Natural killer cell (primary cell): ENCODE measurements at regions not wholly inside any gene's neighbourhood (a gene's known extent, or its start where the extent isn't known, plus 50 kb on each side); places are given as distances from the start of the nearest gene placed in this dataset.

ENCODE experiments used
- ATAC-seq, 3 donors: fragments of 150-1000 bp in 2 of 3; fragments of 200-7000 bp in 1 of 3; cut with Tn5 transposase; 1 replicate in 1 of 3; 2 replicates in 2 of 3; pipeline ENCODE4 v1.10.0; 2021; ENCODE audit warnings: mild to moderate bottlenecking in 2 of 3, moderate library complexity in 2 of 3
- DNase-seq, 2 donors: peaks; one replicate each; pipeline versions ENCODE4 v3.0.0 to v3.0.0-alpha.2; 2013 to 2021; ENCODE audit warnings: mixed read lengths in 1 of 2
- H3K27ac ChIP-seq: one replicate; pipeline ENCODE4 v1.5.1; 2013; ENCODE audit warnings: mild to moderate bottlenecking, low read length
- H3K27me3 ChIP-seq: one replicate; pipeline ENCODE4 v1.6.1; 2013; ENCODE audit warnings: low read length; ENCODE audit not compliant: control insufficient read depth, insufficient read depth
- H3K36me3 ChIP-seq: one replicate; pipeline ENCODE4 v1.6.1; 2013; ENCODE audit warnings: low read length; ENCODE audit not compliant: control insufficient read depth, insufficient read depth
- H3K4me1 ChIP-seq: one replicate; pipeline ENCODE4 v1.6.1; 2013; ENCODE audit warnings: low read length; ENCODE audit not compliant: control insufficient read depth, insufficient read depth
- H3K4me3 ChIP-seq: one replicate; pipeline ENCODE4 v1.5.1; 2013; ENCODE audit warnings: low read length
- H3K9me3 ChIP-seq: one replicate; pipeline ENCODE4 v1.6.1; 2013; ENCODE audit warnings: low read length; ENCODE audit not compliant: control insufficient read depth, insufficient read depth
- H3K27ac Mint-ChIP-seq, 2 donors: one replicate each; pipeline ENCODE4 v1.8.0; 2022; ENCODE audit warnings: mild to moderate bottlenecking in 2 of 2, mixed read lengths in 2 of 2, moderate library complexity in 1 of 2
- H3K27me3 Mint-ChIP-seq, 2 donors: one replicate each; pipeline ENCODE4 v1.8.0; 2022; ENCODE audit warnings: low read depth in 2 of 2, mixed read lengths in 2 of 2
- H3K36me3 Mint-ChIP-seq: one replicate; pipeline ENCODE4 v1.8.0; 2022; ENCODE audit warnings: mixed read lengths
- H3K4me1 Mint-ChIP-seq, 2 donors: one replicate each; pipeline ENCODE4 v1.8.0; 2022; ENCODE audit warnings: mixed read lengths in 2 of 2
- H3K4me3 Mint-ChIP-seq: one replicate; pipeline ENCODE4 v1.8.0; 2022; ENCODE audit warnings: mild to moderate bottlenecking, moderate library complexity, mixed read lengths
- H3K9me3 Mint-ChIP-seq, 2 donors: one replicate each; pipeline ENCODE4 v1.8.0; 2022; ENCODE audit warnings: mixed read lengths in 2 of 2
- WGBS: methylation state at CpG from one replicate; pipeline ENCODE4 v1.1.7; 2013; ENCODE audit warnings: missing lambda C conversion rate; ENCODE audit not compliant: insufficient coverage; 5-methylcytosine and 5-hydroxymethylcytosine counted together
- intact Hi-C: fragments of 100-400 bp; cut with micrococcal nuclease; formaldehyde crosslinking; loops from one replicate; pipeline ENCODE4 v1.14.2; 2022
- TF ChIP-seq, protein P1 (sequence below): fragments of 200-600 bp; IDR thresholded peaks from one replicate; pipeline ENCODE4 v1.8.0; 2022; ENCODE audit warnings: antibody characterized with exemption

DNA sequence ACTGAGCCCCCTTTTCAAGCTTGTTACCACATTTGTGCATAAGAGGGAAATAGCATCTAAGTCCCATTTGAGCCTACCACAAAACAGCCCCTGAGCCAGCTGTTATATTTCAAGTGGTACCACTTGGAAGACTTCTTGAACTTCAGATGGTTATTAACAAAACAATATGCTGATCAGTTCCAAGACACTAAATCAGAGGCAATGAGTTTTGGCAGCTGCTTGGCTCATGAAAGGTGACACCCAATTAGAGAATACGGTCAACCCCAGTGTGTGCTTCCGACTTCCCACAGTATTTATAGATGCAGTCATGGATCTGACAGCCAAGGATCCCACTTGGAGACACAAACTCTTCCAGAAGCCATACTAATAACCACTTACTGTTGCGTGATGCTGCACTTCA is 469.6 kb upstream of the PPP2R3A start:
- no peak overlapping the region for H3K4me3 Mint-ChIP-seq
- H3K27me3 ChIP-seq, result no peaks in the 10 kb centered on the region
- no peak overlapping the region for H3K27ac ChIP-seq
- 90% methylated on average over 3 of the region's 3 CpGs for WGBS
- DNase-seq, result no peak
- H3K27ac Mint-ChIP-seq, result no peak overlapping the region
- H3K36me3 Mint-ChIP-seq, result no peaks in the 10 kb centered on the region
- no peaks in the 10 kb centered on the region for H3K4me1 Mint-ChIP-seq
- intact Hi-C loops, result no loop called here
- no peaks in the 10 kb centered on the region for H3K9me3 ChIP-seq
- TF ChIP-seq, protein P1, sequence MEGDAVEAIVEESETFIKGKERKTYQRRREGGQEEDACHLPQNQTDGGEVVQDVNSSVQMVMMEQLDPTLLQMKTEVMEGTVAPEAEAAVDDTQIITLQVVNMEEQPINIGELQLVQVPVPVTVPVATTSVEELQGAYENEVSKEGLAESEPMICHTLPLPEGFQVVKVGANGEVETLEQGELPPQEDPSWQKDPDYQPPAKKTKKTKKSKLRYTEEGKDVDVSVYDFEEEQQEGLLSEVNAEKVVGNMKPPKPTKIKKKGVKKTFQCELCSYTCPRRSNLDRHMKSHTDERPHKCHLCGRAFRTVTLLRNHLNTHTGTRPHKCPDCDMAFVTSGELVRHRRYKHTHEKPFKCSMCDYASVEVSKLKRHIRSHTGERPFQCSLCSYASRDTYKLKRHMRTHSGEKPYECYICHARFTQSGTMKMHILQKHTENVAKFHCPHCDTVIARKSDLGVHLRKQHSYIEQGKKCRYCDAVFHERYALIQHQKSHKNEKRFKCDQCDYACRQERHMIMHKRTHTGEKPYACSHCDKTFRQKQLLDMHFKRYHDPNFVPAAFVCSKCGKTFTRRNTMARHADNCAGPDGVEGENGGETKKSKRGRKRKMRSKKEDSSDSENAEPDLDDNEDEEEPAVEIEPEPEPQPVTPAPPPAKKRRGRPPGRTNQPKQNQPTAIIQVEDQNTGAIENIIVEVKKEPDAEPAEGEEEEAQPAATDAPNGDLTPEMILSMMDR, result no peak
- H3K9me3 Mint-ChIP-seq, result peaks cover 5 to 9% of the 10 kb centered on the region in 2 donors
- no peak overlapping the region for H3K4me3 ChIP-seq
- no peaks in the 10 kb centered on the region for H3K27me3 Mint-ChIP-seq
- no peaks in the 10 kb centered on the region for H3K36me3 ChIP-seq
- ATAC-seq, result no peak
- H3K4me1 ChIP-seq, result no peaks in the 10 kb centered on the region

DNA sequence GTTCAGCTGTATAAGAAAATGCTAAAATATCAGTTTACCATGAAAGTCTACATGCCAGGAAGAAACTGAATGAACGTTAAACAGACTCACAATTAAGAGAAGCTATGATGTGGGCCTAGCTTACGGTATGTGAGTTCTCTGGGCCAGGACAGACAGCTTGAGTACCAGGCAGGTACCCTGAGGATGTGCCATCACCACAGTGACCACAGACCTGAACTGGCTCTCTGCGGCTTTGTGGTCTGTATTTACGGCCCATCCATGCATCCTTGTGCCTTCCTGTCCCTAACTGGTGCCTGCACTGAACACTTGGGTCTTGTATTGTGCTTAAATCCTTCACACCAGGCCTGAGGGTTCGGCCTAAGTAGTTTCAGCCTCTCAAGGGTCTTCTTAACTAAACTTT is 467.5 kb upstream of the PPP2R3A start:
- no peak overlapping the region for H3K4me3 ChIP-seq
- 66% methylated on average over 5 of the region's 5 CpGs for WGBS
- H3K27ac ChIP-seq, result no peak overlapping the region
- no peaks in the 10 kb centered on the region for H3K4me1 Mint-ChIP-seq
- H3K27ac Mint-ChIP-seq, result no peak overlapping the region
- no peak for ATAC-seq
- TF ChIP-seq, protein P1, result no peak
- DNase-seq, result no peak
- intact Hi-C loops, result no loop called here
- no peaks in the 10 kb centered on the region for H3K27me3 Mint-ChIP-seq
- no peaks in the 10 kb centered on the region for H3K9me3 ChIP-seq
- H3K27me3 ChIP-seq, result no peaks in the 10 kb centered on the region
- H3K9me3 Mint-ChIP-seq, result peaks cover 5 to 7% of the 10 kb centered on the region in 2 donors
- H3K4me3 Mint-ChIP-seq, result no peak overlapping the region
- H3K4me1 ChIP-seq, result no peaks in the 10 kb centered on the region
- H3K36me3 Mint-ChIP-seq, result no peaks in the 10 kb centered on the region
- H3K36me3 ChIP-seq, result no peaks in the 10 kb centered on the region

DNA sequence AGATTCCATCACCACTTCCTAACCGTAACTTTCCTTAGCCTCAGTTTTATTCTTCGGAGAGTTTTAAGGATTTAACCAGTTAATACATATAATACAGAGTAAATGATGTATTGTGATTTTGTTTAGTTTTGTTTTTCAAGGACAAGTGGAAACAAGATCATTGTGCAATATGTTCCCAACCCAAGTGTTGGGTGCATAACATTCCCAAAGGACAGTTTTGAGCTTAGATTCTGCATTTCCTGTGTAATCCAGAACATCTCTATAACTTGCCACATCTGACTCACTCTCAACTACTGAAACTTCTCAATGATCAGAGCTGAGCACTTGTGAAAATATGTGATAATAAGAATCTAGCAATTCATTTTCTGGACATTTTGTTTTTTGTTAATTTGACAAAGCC is 466.1 kb upstream of the PPP2R3A start:
- TF ChIP-seq, protein P1, result no peak
- Histone ChIP-seq H3K9me3 (no peaks in the 10 kb centered on the region), H3K4me1 (no peaks in the 10 kb centered on the region), H3K27ac (no peak overlapping the region), H3K27me3 (no peaks in the 10 kb centered on the region), H3K36me3 (no peaks in the 10 kb centered on the region), H3K4me3 (no peak overlapping the region)
- ATAC-seq, result no peak
- intact Hi-C loops, result no loop called here
- no peaks in the 10 kb centered on the region for H3K27me3 Mint-ChIP-seq
- H3K4me3 Mint-ChIP-seq, result no peak overlapping the region
- H3K9me3 Mint-ChIP-seq, result peaks cover 5 to 7% of the 10 kb centered on the region in 2 donors
- DNase-seq, result no peak
- no peaks in the 10 kb centered on the region for H3K4me1 Mint-ChIP-seq
- no CpG with 5 or more reads among the region's 2 CpGs for WGBS
- H3K27ac Mint-ChIP-seq, result no peak overlapping the region
- no peaks in the 10 kb centered on the region for H3K36me3 Mint-ChIP-seq

DNA sequence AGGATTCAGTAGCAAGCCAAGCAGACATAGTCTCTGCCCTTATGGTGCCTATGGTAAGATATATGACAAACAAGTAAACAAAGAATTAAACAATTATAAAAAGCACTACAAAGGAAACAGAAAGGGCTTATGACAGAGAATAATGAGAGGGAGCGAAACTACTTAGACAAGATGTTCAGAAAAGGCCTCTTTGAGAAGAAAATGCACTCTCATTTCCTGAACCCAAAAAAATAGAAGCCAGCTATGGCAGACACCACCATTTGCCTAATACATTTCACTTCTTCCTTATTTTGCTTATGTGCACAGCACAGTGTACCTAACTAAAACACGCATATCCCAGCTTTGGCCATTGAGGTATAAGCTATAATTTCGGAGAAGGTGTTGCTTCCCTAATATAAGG is 465.5 kb upstream of the PPP2R3A start:
- no peaks in the 10 kb centered on the region for H3K36me3 ChIP-seq
- H3K36me3 Mint-ChIP-seq, result no peaks in the 10 kb centered on the region
- intact Hi-C loops, result no loop called here
- TF ChIP-seq, protein P1, result no peak
- no peaks in the 10 kb centered on the region for H3K9me3 ChIP-seq
- H3K9me3 Mint-ChIP-seq, result peaks cover 5 to 7% of the 10 kb centered on the region in 2 donors
- DNase-seq (no peak), ATAC-seq (no peak)
- no peaks in the 10 kb centered on the region for H3K4me1 ChIP-seq
- no peak overlapping the region for H3K4me3 ChIP-seq
- no peaks in the 10 kb centered on the region for H3K4me1 Mint-ChIP-seq
- H3K27me3 ChIP-seq, result no peaks in the 10 kb centered on the region
- no peaks in the 10 kb centered on the region for H3K27me3 Mint-ChIP-seq
- WGBS, result 21% methylated on average over 1 of the region's 3 CpGs
- no peak overlapping the region for H3K27ac Mint-ChIP-seq
- no peak overlapping the region for H3K27ac ChIP-seq
- no peak overlapping the region for H3K4me3 Mint-ChIP-seq
